Right renal pelvis (tissue), 4 donors: ENCODE measurements at regions not wholly inside any gene's neighbourhood (a gene's known extent, or its start where the extent isn't known, plus 50 kb on each side); places are given as distances from the start of the nearest gene placed in this dataset.

Source experiments
- DNase-seq, 4 donors: peaks; one replicate each; pipeline ENCODE4 v3.0.0-alpha.2; 2013; ENCODE audit warnings: low read depth in 4 of 4, low spot score in 3 of 4, missing footprints in 1 of 4

- no peak for DNase-seq
Measured at GRCh38 chr6:14423955-14424354, 306.4 kb downstream of the CD83 start.

GRCh38 chr6:14425805-14426204, 308.2 kb downstream of the CD83 start:
- no peak for DNase-seq

- no peak for DNase-seq
Measured at GRCh38 chr6:14426281-14426680, 308.7 kb downstream of the CD83 start.

DNA sequence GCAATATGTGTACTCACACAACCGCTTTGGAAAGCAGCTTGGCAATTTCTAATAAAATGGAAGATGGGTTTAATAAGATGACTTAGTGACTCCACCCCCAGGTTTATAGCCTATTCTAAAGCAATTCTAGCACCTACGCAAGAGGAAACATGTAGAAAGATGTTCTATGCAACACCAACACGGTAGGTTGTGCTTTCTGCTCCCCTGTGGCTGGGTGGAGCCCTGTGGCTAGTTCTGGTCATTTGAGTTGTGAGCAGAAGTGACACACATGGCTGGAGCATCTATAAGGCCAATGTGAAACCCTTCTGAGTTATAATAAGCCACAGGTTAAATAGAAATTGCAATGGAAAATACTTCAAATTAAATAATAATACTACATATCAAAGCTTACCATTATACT, 310.7 kb downstream of the CD83 start:
- no peak for DNase-seq

DNA sequence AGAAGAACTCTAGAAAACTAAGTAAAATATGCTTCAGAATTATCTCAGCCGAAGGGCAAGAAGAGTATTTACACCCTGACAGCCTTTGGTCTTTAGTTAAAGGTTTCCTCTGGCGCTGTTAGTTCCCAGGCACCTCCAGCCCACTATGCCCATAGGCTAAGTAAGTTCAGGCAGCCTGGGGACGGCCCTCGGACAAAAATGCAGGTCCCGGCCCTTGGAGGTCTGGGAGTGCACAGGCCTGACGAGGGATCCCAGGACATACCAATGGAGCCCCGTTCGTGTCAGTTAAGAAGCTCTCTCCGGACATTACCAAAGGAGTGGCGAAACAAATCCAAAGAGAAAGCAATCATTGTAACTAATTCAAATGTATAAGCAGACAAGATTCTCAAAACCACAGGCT, 311.8 kb downstream of the CD83 start:
- no peak for DNase-seq

DNA sequence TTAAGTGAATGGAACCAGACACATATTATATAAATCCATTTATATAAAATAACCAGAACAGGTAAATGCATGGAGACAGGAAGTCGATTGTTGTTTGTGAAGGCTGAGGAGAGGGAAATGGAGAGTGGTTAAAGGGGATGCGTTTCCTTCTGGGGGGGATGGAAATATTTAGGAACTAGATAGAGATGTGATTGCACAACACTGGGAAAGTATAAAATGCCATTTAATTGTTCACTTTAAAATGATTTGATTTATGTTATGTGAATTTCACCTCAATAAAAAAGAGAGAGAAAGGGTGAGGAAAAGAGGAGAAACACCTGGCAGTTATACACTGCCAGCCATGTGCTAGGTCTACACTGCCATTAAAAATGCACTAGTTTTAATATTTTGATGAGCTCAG, 312.6 kb downstream of the CD83 start:
- no peak for DNase-seq

DNA sequence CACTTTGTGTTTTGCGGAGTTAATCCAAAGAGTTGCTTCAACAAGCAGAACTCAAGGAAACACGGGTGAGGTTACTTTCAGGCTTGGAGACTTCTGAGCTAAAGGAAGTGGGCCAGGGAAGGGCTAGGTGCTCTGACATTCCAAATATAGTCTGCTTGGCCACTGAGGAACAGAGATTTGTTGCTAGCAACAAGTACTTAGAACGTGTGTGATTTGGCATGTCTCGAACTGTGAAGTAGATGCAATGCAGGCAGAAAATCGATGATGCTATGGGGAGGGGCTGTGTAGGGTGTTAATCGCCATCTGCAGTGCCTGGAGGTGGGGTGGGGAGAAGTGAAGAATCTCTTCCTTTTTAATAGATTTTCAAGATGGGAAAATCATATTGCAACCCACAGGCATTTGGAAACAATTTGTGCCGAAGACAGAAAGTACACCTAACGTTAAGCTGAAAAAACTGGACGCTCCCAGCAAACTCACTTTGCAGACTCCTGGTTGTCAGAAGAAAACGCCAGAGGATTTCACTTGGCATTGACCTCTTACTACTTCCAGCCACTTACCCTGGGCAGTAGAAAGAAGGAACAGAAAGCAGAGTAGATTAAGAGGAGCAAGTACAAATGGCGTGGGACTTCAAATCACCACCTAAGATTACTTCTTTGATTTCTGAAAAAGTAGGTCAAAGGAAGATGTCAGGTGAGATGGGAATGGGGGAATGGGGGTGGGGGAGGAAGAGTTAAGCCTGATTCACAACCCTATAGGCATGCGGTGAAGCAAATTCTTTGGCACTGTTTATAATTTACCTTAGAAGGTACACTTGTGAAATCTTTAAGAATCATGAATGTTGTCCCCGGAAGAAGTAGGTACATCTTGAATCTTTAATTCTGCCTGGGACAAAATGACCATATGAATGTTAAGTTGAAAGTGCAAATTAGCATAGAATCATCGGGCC, 314.1 kb downstream of the CD83 start:
- no peak for DNase-seq

GRCh38 chr6:14434916-14435690, 317.5 kb downstream of the CD83 start:
- no peak for DNase-seq

DNA sequence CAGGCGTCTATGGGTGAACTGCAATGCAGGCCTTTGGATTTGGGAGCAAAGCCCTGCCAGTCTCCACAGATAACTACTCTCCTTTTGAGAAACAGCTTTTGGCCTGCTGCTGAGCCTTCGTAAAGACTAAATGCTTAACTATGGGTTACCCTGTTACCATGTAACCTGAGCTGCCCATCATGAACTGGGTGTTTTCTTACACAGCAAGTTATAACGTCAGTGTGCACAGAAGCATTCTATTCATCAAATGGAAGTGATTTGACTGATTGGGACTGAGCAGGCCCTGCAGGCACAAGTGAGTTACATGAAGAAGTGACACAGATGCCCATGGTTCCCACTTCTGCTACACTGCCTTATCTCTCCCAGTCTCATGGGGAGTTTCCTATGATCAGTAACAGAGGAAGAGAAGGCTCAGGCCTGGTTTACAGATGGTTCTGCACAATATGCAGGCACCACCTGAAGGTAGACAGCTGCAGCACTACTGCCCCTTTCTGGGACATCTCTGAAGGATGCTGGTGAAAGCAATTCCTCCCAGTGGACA, 319.1 kb downstream of the CD83 start:
- no peak for DNase-seq

- DNase-seq: no peak
Measured at GRCh38 chr6:14439419-14439818, 321.8 kb downstream of the CD83 start.

DNA sequence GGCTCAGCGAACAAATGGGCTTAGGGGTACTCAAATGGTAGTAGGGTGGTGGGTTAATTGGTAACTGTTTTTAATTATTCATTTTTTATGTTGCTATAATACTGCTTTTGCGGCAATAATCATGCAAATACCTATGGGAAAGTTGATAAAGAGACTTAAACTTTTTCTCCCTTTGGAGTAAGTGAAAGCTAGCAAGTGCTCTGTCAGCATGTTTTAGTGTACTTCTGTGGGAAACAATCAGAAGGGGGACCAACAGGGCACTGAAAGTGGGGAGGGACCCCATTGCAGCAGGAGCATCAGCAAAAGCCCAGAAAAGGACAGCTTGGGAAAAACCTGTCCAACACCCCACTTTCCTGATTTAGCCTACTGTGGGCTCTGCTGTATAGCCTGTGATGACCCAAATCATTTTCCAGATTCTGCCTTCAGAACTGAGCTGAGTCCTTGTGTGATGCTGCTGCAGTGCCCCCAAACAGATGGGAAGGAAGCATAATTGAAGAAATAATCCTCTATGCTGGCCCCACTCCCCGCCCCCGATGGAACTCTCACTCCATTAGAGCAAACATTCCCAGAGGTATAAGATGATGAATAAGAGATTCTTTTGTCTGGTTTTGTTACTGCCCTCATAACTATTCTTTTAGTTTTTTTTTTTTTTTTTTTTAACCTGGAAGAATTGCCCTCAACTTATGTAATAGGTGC, 322.8 kb downstream of the CD83 start:
- DNase-seq: no peak

- DNase-seq: no peak
Measured at GRCh38 chr6:14440940-14441781, 323.6 kb downstream of the CD83 start.

DNA sequence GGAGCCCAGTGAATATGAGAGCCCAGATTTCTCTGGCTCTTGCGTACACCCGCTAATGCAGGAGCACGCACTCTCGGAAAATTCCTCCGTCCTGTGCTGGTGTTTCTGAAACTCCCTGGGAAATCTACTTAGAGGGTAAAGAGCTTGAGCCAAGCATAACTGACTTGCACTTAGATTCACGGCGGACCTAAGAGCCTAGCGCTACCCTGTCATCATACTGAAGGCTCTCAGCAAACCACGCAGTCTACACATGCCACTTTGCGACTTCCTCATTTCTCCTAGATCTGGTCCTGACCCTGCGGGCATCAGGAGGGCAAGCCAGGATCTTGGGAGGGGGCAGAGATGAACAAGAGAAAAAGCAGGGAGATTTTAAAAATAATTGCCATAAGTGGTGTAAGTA, 324.7 kb downstream of the CD83 start:
- DNase-seq: no peak

GRCh38 chr6:14443629-14444268, 326.2 kb downstream of the CD83 start:
- DNase-seq: no peak

DNA sequence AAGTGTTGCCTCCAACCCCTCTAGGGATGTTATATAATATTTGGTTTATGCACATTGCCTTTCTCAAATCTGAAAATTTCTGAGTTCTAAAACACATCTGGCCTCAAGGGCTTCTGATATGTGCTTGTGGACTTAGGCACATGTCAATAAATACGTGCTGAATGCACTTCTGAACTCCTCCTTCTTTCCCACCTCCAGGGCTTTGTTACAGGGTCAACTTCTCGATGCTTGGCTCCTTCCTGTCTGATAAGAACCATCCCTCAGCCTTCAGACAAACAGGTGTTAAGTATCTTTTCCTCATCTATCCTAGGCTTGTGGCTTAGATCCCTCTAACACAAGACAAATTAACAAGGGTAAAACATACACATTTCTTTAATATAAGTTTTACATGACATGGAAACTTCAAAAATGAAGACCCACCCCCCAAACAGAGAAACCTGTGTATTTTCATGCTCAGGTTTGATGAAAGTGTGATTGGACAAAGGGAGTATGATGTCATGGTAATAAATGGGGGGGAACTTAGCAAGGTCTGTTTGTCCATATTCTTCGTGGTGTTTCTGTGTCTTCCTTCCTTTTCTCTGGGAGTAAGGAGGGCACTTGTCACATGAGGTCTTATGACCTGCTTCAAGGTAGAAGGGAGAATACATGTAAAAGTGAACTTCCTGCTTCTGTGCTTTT, 326.9 kb downstream of the CD83 start:
- no peak for DNase-seq

- no peak for DNase-seq
Measured at GRCh38 chr6:14447240-14447639, 329.7 kb downstream of the CD83 start.

- no peak for DNase-seq
Measured at GRCh38 chr6:14448246-14448645, 330.7 kb downstream of the CD83 start.

GRCh38 chr6:14450133-14450504, 332.5 kb downstream of the CD83 start:
- peak in 3 of 4 donors; percentile 18 to 32 (median 29) for DNase-seq

GRCh38 chr6:14450578-14450977, 333.0 kb downstream of the CD83 start:
- no peak for DNase-seq
